ENCODE measurements at regions not wholly inside any gene's neighbourhood (a gene's known extent, or its start where the extent isn't known, plus 50 kb on each side); places are given as distances from the start of the nearest gene placed in this dataset.

DNA sequence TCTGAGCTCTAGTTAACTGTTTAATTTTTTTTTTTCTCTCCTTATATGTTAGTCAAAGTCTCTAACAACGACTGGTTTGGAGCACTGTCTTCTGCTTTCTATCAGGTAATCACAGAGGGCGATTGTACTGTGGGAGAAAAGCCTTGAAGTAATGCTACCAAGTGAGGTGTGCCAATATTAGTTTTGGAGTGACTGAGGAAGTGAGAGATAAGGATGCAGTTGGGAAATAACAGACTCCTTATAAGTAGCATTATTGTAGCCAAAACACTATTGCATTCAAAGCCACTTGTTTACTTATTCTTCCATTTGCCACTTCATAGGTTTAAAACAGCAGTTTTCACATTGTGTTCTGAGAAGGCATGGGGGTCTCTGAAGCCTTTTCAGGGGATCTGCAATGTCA is 79.1 kb upstream of the SLC6A14 start:
- TF ChIP-seq, protein P1, sequence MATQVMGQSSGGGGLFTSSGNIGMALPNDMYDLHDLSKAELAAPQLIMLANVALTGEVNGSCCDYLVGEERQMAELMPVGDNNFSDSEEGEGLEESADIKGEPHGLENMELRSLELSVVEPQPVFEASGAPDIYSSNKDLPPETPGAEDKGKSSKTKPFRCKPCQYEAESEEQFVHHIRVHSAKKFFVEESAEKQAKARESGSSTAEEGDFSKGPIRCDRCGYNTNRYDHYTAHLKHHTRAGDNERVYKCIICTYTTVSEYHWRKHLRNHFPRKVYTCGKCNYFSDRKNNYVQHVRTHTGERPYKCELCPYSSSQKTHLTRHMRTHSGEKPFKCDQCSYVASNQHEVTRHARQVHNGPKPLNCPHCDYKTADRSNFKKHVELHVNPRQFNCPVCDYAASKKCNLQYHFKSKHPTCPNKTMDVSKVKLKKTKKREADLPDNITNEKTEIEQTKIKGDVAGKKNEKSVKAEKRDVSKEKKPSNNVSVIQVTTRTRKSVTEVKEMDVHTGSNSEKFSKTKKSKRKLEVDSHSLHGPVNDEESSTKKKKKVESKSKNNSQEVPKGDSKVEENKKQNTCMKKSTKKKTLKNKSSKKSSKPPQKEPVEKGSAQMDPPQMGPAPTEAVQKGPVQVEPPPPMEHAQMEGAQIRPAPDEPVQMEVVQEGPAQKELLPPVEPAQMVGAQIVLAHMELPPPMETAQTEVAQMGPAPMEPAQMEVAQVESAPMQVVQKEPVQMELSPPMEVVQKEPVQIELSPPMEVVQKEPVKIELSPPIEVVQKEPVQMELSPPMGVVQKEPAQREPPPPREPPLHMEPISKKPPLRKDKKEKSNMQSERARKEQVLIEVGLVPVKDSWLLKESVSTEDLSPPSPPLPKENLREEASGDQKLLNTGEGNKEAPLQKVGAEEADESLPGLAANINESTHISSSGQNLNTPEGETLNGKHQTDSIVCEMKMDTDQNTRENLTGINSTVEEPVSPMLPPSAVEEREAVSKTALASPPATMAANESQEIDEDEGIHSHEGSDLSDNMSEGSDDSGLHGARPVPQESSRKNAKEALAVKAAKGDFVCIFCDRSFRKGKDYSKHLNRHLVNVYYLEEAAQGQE (IDR thresholded peaks at IDR 0.05; ENCODE audit: low read depth): no peak
- TF ChIP-seq FOXM1 (IDR thresholded peaks at IDR 0.05; ENCODE audit: borderline replicate concordance, low read depth) (no peak), EGR1 (IDR thresholded peaks at IDR 0.05) (no peak), TCF12 (IDR thresholded peaks at IDR 0.05; ENCODE audit: low read depth) (no peak), RAD21 (IDR thresholded peaks at IDR 0.05; ENCODE audit: low read depth) (no peak), ZBTB7A (IDR thresholded peaks at IDR 0.05; ENCODE audit: low read depth) (no peak), TAF1 (IDR thresholded peaks at IDR 0.05; ENCODE audit: low read depth) (no peak), CREB1 (IDR thresholded peaks at IDR 0.05; ENCODE audit: low read depth) (no peak)
- TF ChIP-seq, protein P2, sequence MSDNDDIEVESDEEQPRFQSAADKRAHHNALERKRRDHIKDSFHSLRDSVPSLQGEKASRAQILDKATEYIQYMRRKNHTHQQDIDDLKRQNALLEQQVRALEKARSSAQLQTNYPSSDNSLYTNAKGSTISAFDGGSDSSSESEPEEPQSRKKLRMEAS (IDR thresholded peaks at IDR 0.05): no peak

Measured in Ishikawa (cell line).